ENCODE measurements at regions not wholly inside any gene's neighbourhood (a gene's known extent, or its start where the extent isn't known, plus 50 kb on each side); places are given as distances from the start of the nearest gene placed in this dataset.

- WGBS (ENCODE audit: insufficient coverage, low coverage, missing lambda C conversion rate), result 1% methylated on average over 7 of the region's 7 CpGs
- BruUV-seq (replicated peaks), result no TSS peak
- no peaks in the 10 kb centered on the region for H3K9me1 ChIP-seq (ENCODE audit: control insufficient read depth, insufficient read depth, low read length)
Observed at GRCh38 chr2:14554849-14555545, 77.5 kb upstream of the LRATD1 start.

More at GRCh38 chr2:14554849-14555545, 77.5 kb upstream of the LRATD1 start:
- H4K20me1 ChIP-seq (replicated peaks; ENCODE audit: control insufficient read depth, insufficient read depth, low read length), result no peaks in the 10 kb centered on the region
- no peaks in the 10 kb centered on the region for H3K36me3 ChIP-seq (ENCODE audit: control insufficient read depth, insufficient read depth, low read length)
- H3K9me3 ChIP-seq (replicated peaks; ENCODE audit: control insufficient read depth, insufficient read depth, low read depth, low read length), result no peaks in the 10 kb centered on the region
- H3K27me3 ChIP-seq (ENCODE audit: control insufficient read depth in 2 of 2, insufficient read depth in 2 of 2, low read length in 2 of 2), result no peaks in the 10 kb centered on the region
- no peak overlapping the region for H3K27ac ChIP-seq (ENCODE audit: extremely low read depth, low read depth, low read length)
- no peak for DNase-seq (ENCODE audit: extremely low read depth in 1 of 4, low spot score in 3 of 4)
- ChIA-PET POLR2A (no interaction called here), CTCF (ENCODE audit: low intra/inter-chr PET ratio) (no interaction called here)
- TF ChIP-seq ZSCAN29 (IDR thresholded peaks at IDR 0.05) (no peak), ZNF764 (CRISPR knock-in tag; IDR thresholded peaks at IDR 0.05; ENCODE audit: low read depth) (no peak), ZNF695 (CRISPR knock-in tag; IDR thresholded peaks at IDR 0.05) (no peak), ZNF76 (CRISPR knock-in tag; IDR thresholded peaks at IDR 0.05; ENCODE audit: borderline replicate concordance) (no peak), PATZ1 (CRISPR knock-in tag; IDR thresholded peaks at IDR 0.05; ENCODE audit: borderline replicate concordance) (no peak), ZEB2 (IDR thresholded peaks at IDR 0.05) (no peak), POLR3A (IDR thresholded peaks at IDR 0.05; ENCODE audit: borderline replicate concordance, extremely low read depth, insufficient read depth, insufficient read length) (no peak)
- H3K4me2 ChIP-seq (ENCODE audit: insufficient read depth, low read length), result no peak overlapping the region
- in situ Hi-C loops (cut with MboI), result no loop called here
- intact Hi-C loops (cut with micrococcal nuclease), result no loop called here
- no peak overlapping the region for H3K9ac ChIP-seq (ENCODE audit: insufficient read depth in 1 of 2, low read depth in 2 of 2, low read length in 2 of 2)
- H2AFZ ChIP-seq (ENCODE audit: low read depth, low read length), result no peak overlapping the region
- no peaks in the 10 kb centered on the region for H3K4me1 ChIP-seq (replicated peaks in 1 of 2; ENCODE audit: control insufficient read depth in 2 of 2, insufficient read depth in 2 of 2, low read length in 2 of 2)
- H3K4me3 ChIP-seq, result no peak overlapping the region
- no peaks in the 10 kb centered on the region for H3K79me2 ChIP-seq (ENCODE audit: control insufficient read depth, insufficient read depth, low read length)
- ATAC-seq, result no peak
- FAIRE-seq, result no peak
